Skeletal muscle tissue (tissue), 3 donors: ENCODE measurements at regions not wholly inside any gene's neighbourhood (a gene's known extent, or its start where the extent isn't known, plus 50 kb on each side); places are given as distances from the start of the nearest gene placed in this dataset.

Experiments used
- H3K27ac ChIP-seq: one replicate; pipeline ENCODE4 v1.7.0; 2013; ENCODE audit warnings: mild to moderate bottlenecking, low read depth, low read length, inconsistent platforms
- H3K27me3 ChIP-seq, 3 donors: one replicate each; pipeline ENCODE4 v1.7.0; 2013; ENCODE audit warnings: low read length in 3 of 3; ENCODE audit not compliant: control insufficient read depth in 3 of 3, insufficient read depth in 3 of 3
- H3K36me3 ChIP-seq, 3 donors: one replicate each; pipeline ENCODE4 v1.7.0; 2013; ENCODE audit warnings: low read length in 3 of 3; ENCODE audit not compliant: control insufficient read depth in 3 of 3, insufficient read depth in 3 of 3
- H3K4me1 ChIP-seq, 3 donors: one replicate each; pipeline ENCODE4 v1.7.0; 2013; ENCODE audit warnings: low read length in 3 of 3, mild to moderate bottlenecking in 3 of 3; ENCODE audit not compliant: control insufficient read depth in 3 of 3, insufficient read depth in 3 of 3
- H3K4me3 ChIP-seq, 3 donors: one replicate each; pipeline ENCODE4 v1.7.0; 2013; ENCODE audit warnings: low read length in 3 of 3
- H3K9ac ChIP-seq, 3 donors: one replicate each; pipeline ENCODE4 v1.7.0; 2013; ENCODE audit warnings: low read length in 3 of 3, mild to moderate bottlenecking in 3 of 3, moderate library complexity in 2 of 3, low read depth in 1 of 3
- H3K9me3 ChIP-seq, 3 donors: one replicate each; pipeline ENCODE4 v1.7.0; 2013; ENCODE audit warnings: low read length in 3 of 3; ENCODE audit not compliant: control insufficient read depth in 3 of 3
- donor health status: Osteomylitis.

DNA sequence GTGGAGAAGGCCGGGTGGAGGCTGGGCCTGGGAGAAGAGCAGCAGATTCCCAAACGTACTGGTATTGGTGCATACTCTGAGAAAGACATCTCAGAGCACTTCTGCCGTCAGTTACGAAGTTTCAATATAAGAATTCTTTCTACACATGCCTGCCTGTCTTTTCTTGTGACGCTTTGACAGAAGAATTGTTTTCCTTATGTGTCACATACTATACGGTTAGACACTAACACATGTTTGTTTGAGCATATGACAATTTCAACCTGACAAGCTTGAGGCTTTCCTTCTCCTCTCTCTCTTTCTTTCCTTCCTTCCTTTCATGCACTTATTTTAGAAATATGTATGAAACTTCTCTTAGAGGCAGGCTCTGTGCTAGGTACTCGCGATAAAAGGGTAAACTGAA lies 360.0 kb downstream of the QKI start:
- Histone ChIP-seq H3K4me1 (peaks cover 5 to 13% (median 10%) of the 10 kb centered on the region in 3 donors), H3K4me3 (no peak overlapping the region), H3K9me3 (no peaks in the 10 kb centered on the region), H3K36me3 (no peaks in the 10 kb centered on the region), H3K27ac (no peak overlapping the region), H3K27me3 (no peaks in the 10 kb centered on the region), H3K9ac (no peak overlapping the region)

DNA sequence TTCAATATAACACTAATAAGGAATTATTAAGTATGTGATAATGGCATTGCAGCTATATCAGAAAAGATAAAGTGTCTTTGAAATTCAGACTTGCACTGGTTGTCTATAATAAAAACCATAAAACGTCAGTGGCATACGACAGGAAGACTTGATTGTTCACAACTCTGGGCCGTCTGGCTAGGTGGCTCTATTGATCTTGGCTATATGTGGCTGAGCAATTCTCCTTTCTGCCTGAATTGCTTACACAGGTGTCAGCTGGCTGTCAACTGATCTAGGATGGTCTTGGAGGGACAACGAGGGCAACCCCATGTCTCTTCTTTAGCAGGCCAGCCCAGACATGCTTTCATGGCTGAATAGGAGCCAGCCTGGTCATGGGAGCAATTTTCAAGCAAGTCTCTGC lies 359.1 kb downstream of the QKI start:
- no peak overlapping the region for H3K27ac ChIP-seq
- H3K27me3 ChIP-seq = no peaks in the 10 kb centered on the region
- no peaks in the 10 kb centered on the region for H3K9me3 ChIP-seq
- H3K4me1 ChIP-seq = peaks cover 5 to 10% (median 10%) of the 10 kb centered on the region in 3 donors
- no peaks in the 10 kb centered on the region for H3K36me3 ChIP-seq
- no peak overlapping the region for H3K4me3 ChIP-seq
- H3K9ac ChIP-seq = no peak overlapping the region

DNA sequence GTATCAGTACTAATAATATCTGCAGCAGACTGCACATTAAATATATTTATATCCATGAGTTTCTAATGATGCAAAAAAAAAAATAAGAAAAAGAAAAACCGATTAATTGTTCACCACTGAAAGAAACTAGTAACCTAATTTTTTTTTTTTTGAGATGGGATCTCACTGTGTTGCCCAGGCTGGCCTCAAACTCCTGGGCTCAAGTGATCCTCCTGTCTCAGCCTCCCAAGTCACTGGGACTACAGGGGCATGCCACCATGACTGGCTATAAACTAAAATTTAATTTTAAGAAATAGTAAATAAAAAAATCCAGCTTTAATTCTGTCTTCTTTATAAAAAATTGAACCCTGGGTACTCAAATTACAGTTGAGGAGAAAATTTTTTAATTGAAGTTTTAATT lies 358.2 kb downstream of the QKI start:
- peaks cover 0 to 4% (median 3%) of the 10 kb centered on the region in 3 donors for H3K4me1 ChIP-seq
- no peaks in the 10 kb centered on the region for H3K9me3 ChIP-seq
- H3K9ac ChIP-seq = no peak overlapping the region
- H3K27me3 ChIP-seq = no peaks in the 10 kb centered on the region
- H3K4me3 ChIP-seq = no peak overlapping the region
- no peak overlapping the region for H3K27ac ChIP-seq
- no peaks in the 10 kb centered on the region for H3K36me3 ChIP-seq

DNA sequence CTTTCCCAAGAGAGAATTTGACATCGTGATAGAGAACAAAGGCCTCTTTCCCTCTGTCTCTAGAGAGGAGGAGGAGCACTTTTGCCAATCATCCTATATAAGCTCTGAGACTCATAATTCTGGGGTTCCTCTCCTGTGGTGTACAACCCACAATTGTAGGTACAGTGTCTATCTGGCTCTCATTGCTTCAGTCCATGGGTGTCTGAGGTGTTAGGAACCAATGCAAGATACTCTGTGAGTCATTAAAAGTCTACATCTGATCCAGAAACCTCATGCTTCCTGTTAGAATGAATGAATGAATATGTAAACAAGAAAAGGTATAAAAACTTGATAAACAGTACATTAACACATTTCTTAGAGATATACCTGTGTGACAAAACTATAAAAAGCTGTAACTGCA lies 356.7 kb downstream of the QKI start:
- Histone ChIP-seq H3K27ac (no peak overlapping the region), H3K9me3 (no peaks in the 10 kb centered on the region), H3K9ac (no peak overlapping the region), H3K4me1 (no peaks in the 10 kb centered on the region), H3K36me3 (no peaks in the 10 kb centered on the region), H3K27me3 (no peaks in the 10 kb centered on the region), H3K4me3 (no peak overlapping the region)

DNA sequence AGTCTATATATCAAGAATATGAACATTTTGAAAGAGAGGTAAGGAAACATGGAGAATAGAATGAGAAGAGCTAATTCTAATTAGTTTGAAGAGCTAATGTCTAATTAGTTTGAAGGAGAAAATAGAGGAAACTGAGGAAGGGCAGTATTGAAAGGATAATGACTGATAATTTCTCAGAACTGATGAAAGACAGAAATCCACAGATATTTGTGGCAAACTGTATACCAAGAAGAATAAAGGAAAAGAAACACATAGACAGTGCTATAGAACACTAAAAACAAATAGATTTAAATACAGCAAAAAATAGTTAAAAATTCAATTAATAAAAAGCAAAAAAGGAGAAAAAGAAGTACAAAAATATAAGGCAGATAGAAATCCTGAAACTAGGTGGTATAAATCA lies 354.4 kb downstream of the QKI start:
- Histone ChIP-seq H3K4me3 (no peak overlapping the region), H3K27me3 (no peaks in the 10 kb centered on the region), H3K9ac (no peak overlapping the region), H3K36me3 (no peaks in the 10 kb centered on the region), H3K9me3 (no peaks in the 10 kb centered on the region), H3K27ac (no peak overlapping the region), H3K4me1 (peaks cover 8 to 14% (median 11%) of the 10 kb centered on the region in 3 donors)

DNA sequence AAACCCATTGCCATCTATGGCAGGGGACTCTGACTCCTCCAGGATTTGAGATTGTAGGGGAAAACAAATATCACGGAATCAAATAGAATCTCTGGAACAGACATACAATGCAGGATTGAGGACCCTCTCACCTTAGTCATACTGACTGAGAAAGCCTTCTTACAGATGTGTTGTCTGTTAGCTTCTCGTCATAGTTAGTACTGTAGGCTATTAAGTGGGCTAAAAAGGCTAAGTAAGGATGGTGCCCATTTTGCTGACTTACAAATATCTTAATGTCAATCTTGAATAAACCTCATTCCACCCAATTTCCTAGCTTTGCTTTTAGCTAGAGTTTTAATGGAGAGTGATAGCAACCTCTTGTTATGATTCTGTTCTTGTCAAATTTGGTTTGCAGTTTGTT lies 352.4 kb downstream of the QKI start:
- no peak overlapping the region for H3K9ac ChIP-seq
- H3K9me3 ChIP-seq = no peaks in the 10 kb centered on the region
- no peak overlapping the region for H3K27ac ChIP-seq
- H3K4me3 ChIP-seq = no peak overlapping the region
- H3K4me1 ChIP-seq = peaks cover 8 to 14% (median 11%) of the 10 kb centered on the region in 3 donors
- no peaks in the 10 kb centered on the region for H3K36me3 ChIP-seq
- no peaks in the 10 kb centered on the region for H3K27me3 ChIP-seq

DNA sequence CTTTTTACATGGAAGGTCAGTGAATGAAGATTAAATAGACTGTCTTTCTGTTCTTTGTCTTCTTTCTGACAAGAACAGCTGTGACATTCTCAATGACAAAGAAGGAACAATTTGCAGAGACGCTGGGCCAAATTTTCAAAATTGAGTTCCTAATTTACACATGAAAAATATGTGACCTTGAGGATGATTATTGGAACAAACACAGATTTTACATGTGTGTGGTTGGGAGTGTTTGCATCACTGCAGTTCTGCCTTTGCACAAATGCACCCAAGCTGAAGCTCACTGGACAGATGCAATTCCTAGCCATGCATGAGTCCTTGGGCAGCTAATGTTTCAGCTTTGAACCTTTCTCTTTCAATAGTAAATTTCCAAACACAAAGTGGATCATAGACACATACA lies 350.8 kb downstream of the QKI start:
- no peak overlapping the region for H3K27ac ChIP-seq
- H3K9ac ChIP-seq = peak overlapping the region in 1 of 3 donors; percentile 0

DNA sequence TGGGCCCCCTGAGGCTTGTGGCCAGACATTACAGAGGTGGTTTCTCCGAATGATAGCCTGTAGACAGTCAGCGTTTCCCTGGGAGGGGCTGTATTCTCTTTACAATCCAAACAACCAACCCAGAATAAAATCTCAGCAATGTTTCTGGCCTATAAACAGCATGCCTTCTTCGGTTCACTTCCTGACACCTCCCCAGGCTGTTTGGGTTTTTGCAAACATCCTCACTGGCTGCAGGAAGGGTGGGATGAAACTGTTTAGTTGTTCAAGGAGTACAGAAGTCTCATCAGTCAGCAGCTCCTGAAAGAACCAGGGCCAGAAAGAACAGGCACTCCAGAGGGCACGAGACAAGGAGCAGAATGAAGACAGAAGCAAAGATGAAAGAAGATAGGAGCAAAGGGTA lies 350.0 kb downstream of the QKI start:
- peak overlapping the region; percentile 0 to 35 (median 8) for H3K9ac ChIP-seq
- peaks cover 8 to 14% (median 11%) of the 10 kb centered on the region in 3 donors for H3K4me1 ChIP-seq
- no peak overlapping the region for H3K4me3 ChIP-seq
- peak overlapping the region; percentile 15 for H3K27ac ChIP-seq
- H3K27me3 ChIP-seq = no peaks in the 10 kb centered on the region
- no peaks in the 10 kb centered on the region for H3K36me3 ChIP-seq
- H3K9me3 ChIP-seq = no peaks in the 10 kb centered on the region

More for the DNA sequence above, 350.8 kb downstream of the QKI start:
- H3K27me3 ChIP-seq = no peaks in the 10 kb centered on the region
- H3K4me1 ChIP-seq = peaks cover 8 to 14% (median 11%) of the 10 kb centered on the region in 3 donors
- no peak overlapping the region for H3K4me3 ChIP-seq
- H3K36me3 ChIP-seq = no peaks in the 10 kb centered on the region
- no peaks in the 10 kb centered on the region for H3K9me3 ChIP-seq

DNA sequence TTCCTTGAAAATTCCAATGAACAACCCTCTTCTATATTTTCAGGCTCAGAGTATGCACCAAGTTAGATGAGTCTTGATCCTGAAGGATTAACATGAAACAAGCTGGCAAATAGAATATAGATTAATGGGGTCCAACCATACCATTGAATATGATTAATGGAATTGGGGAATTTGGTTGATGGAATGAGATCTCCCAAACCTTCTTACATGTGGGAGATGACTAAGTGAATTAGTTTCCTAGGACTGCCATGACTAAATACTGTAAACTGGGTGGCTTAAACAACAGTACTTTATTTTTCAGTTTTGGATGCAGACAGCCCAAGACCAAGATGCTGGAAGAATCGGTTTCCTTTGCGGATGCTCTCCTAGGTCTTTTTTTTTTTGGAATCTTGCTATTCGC lies 347.0 kb downstream of the QKI start:
- Histone ChIP-seq H3K4me1 (peaks cover 8 to 14% (median 11%) of the 10 kb centered on the region in 3 donors), H3K4me3 (no peak overlapping the region), H3K36me3 (no peaks in the 10 kb centered on the region), H3K27ac (no peak overlapping the region), H3K9me3 (no peaks in the 10 kb centered on the region), H3K9ac (no peak overlapping the region), H3K27me3 (no peaks in the 10 kb centered on the region)

DNA sequence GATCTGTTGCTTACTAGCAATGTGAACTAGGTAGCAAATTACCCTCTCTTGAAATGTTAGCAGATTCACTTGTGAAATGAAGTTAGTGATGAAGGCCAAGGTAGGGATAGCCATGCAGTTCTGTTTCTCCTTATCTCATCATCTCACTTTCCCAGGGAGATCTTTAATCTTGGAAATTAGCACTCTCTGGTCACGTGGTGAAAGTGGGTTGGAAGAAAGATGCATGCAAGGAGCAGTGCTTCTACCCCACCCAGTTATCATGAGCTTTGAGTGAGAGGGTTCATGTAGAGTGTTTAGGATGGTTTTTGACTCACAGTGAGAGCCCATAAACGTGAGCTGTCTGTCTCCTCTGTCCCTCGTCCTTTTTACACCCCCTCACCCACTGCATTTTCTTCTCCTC lies 346.3 kb downstream of the QKI start:
- no peak overlapping the region for H3K27ac ChIP-seq
- H3K4me3 ChIP-seq = no peak overlapping the region
- H3K36me3 ChIP-seq = no peaks in the 10 kb centered on the region
- no peaks in the 10 kb centered on the region for H3K27me3 ChIP-seq
- peaks cover 8 to 17% (median 11%) of the 10 kb centered on the region in 3 donors for H3K4me1 ChIP-seq
- no peaks in the 10 kb centered on the region for H3K9me3 ChIP-seq
- H3K9ac ChIP-seq = no peak overlapping the region

DNA sequence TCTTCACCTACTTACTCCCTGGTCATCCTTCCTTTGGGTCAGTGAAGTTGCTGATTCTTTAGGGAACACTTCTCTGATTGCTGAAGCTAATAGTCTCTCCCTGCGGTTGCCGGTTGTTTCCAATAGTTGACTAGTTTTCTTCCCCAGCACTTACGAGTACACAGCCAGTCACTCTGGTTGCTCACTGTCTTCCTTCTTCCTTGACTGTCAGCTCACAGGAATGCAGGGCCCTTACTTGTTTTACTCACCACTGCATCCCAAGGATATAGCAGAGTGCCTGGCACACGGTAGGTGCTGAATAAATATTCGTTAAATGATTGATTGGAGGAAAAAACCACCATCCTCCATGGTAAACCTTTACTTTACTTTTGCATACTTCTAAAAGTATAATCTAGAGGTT lies 345.0 kb downstream of the QKI start:
- no peaks in the 10 kb centered on the region for H3K27me3 ChIP-seq

More for the DNA sequence above, 345.0 kb downstream of the QKI start:
- no peaks in the 10 kb centered on the region for H3K9me3 ChIP-seq
- no peaks in the 10 kb centered on the region for H3K36me3 ChIP-seq
- peaks cover 2 to 6% (median 6%) of the 10 kb centered on the region in 3 donors for H3K4me1 ChIP-seq
- no peak overlapping the region for H3K4me3 ChIP-seq
- no peak overlapping the region for H3K27ac ChIP-seq
- H3K9ac ChIP-seq = no peak overlapping the region
